SU-DHL-6 (cell line): ENCODE measurements at regions not wholly inside any gene's neighbourhood (a gene's known extent, or its start where the extent isn't known, plus 50 kb on each side); places are given as distances from the start of the nearest gene placed in this dataset.

Experiments used
- H2AFZ ChIP-seq: fragments of 200-600 bp; sonication (generic); 2 replicates; pipeline ENCODE4 v1.6.1; 2014; ENCODE audit warnings: low read depth, mild to moderate bottlenecking, moderate library complexity, mixed read lengths, antibody characterized with exemption, low read length; ENCODE audit not compliant: severe bottlenecking
- H3F3A ChIP-seq: fragments of 200-600 bp; shearing (Covaris generic); 2 replicates; pipeline ENCODE4 v1.6.0; 2016; ENCODE audit warnings: antibody characterized with exemption, mild to moderate bottlenecking; ENCODE audit not compliant: insufficient read depth
- H3K27ac ChIP-seq: fragments of 200-600 bp; sonication (generic); 2 replicates; pipeline ENCODE4 v1.5.1; 2016; ENCODE audit warnings: low read depth, mild to moderate bottlenecking, low read length, moderate library complexity, mixed read lengths
- H3K27me3 ChIP-seq: fragments of 200-600 bp; sonication (generic), shearing (Covaris generic); 2 replicates; pipeline ENCODE4 v1.6.0; 2014; ENCODE audit warnings: mild to moderate bottlenecking, low read length
- H3K36me3 ChIP-seq: fragments of 200-600 bp; sonication (generic); 2 replicates; pipeline ENCODE4 v1.6.1; 2014; ENCODE audit warnings: mild to moderate bottlenecking, low read length, mixed read lengths
- H3K4me2 ChIP-seq: fragments of 300-600, 200-600 bp; shearing (Covaris generic), sonication (generic); 2 replicates; pipeline ENCODE4 v1.6.0; 2014; ENCODE audit warnings: low read length, low read depth, mild to moderate bottlenecking; ENCODE audit not compliant: poor library complexity, severe bottlenecking
- H3K4me3 ChIP-seq: fragments of 200-600 bp; sonication (generic); 2 replicates; pipeline ENCODE4 v1.5.1; 2014; ENCODE audit warnings: antibody characterized with exemption, low read length, mild to moderate bottlenecking, mixed read lengths; ENCODE audit not compliant: insufficient read depth, poor library complexity, severe bottlenecking
- H3K79me2 ChIP-seq: fragments of 200-600 bp; sonication (generic); 2 replicates; pipeline ENCODE4 v1.6.1; 2014; ENCODE audit warnings: mild to moderate bottlenecking, low read length, moderate library complexity; ENCODE audit not compliant: insufficient read depth
- H3K9ac ChIP-seq: fragments of 200-600 bp; sonication (generic); 2 replicates; pipeline ENCODE4 v1.7.0; 2014; ENCODE audit warnings: mild to moderate bottlenecking, low read length
- H3K9me2 ChIP-seq: fragments of 200-600 bp; sonication (generic); replicated peaks from 2 replicates; pipeline ENCODE4 v1.6.1; 2014; ENCODE audit warnings: low read length; ENCODE audit not compliant: insufficient read depth
- H3K9me3 ChIP-seq: fragments of 200-600 bp; sonication (generic); 2 replicates; pipeline ENCODE4 v1.6.1; 2014; ENCODE audit warnings: low read length, mixed read lengths; ENCODE audit not compliant: insufficient read depth
- H4K20me1 ChIP-seq: fragments of 200-600 bp; sonication (generic); 2 replicates; pipeline ENCODE4 v1.6.1; 2014; ENCODE audit warnings: low read depth, mild to moderate bottlenecking, antibody characterized with exemption, low read length, moderate library complexity, mixed read lengths
- EZH2phosphoT487 ChIP-seq: fragments of 200-600 bp; sonication (generic), shearing (Covaris generic); conservative IDR thresholded peaks from 2 replicates; pipeline ENCODE4 v1.6.1; 2018; ENCODE audit warnings: mild to moderate bottlenecking, antibody characterized with exemption, low read length, moderate library complexity, mixed read lengths
- TF ChIP-seq, protein P1 (sequence below): fragments of 200-600 bp; sonication (generic); IDR thresholded peaks from one replicate; pipeline ENCODE4 v1.5.1; 2017; ENCODE audit warnings: antibody characterized with exemption, mild to moderate bottlenecking, low read length, moderate library complexity; ENCODE audit not compliant: insufficient read depth, poor library complexity, severe bottlenecking

DNA sequence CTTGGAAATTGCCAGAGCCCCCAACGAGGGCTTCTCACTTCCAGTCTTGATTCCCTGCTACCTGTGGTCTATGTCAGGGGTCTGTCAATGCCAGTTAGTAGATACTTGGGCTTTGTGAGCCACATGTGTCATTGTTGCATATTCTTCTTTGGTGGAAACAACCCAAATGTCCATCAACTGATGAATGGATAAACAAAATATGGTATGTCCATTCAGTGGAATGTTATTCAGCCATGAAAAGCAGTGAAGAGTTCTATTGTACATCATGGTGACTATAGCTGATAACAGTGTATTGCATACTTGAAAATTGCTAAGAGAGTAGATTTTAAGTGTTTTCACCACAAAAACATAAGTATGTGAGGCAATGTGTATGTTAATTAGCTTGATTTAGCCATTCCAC is 288.1 kb downstream of the RPLP1 start:
- Histone ChIP-seq H3K9me3 (peaks cover 3% of the 10 kb centered on the region; the same call in 1 of the 2 replicates), H3K27ac (no peak overlapping the region), H3K27me3 (no peaks in the 10 kb centered on the region), H3K4me3 (no peak overlapping the region), H3F3A (no peaks in the 10 kb centered on the region), H3K36me3 (no peaks in the 10 kb centered on the region), H3K9ac (no peak overlapping the region), H3K9me2 (no peaks in the 10 kb centered on the region), H2AFZ (no peak overlapping the region), H3K79me2 (no peaks in the 10 kb centered on the region), H4K20me1 (no peaks in the 10 kb centered on the region), H3K4me2 (no peak overlapping the region)
- TF ChIP-seq, protein P1, sequence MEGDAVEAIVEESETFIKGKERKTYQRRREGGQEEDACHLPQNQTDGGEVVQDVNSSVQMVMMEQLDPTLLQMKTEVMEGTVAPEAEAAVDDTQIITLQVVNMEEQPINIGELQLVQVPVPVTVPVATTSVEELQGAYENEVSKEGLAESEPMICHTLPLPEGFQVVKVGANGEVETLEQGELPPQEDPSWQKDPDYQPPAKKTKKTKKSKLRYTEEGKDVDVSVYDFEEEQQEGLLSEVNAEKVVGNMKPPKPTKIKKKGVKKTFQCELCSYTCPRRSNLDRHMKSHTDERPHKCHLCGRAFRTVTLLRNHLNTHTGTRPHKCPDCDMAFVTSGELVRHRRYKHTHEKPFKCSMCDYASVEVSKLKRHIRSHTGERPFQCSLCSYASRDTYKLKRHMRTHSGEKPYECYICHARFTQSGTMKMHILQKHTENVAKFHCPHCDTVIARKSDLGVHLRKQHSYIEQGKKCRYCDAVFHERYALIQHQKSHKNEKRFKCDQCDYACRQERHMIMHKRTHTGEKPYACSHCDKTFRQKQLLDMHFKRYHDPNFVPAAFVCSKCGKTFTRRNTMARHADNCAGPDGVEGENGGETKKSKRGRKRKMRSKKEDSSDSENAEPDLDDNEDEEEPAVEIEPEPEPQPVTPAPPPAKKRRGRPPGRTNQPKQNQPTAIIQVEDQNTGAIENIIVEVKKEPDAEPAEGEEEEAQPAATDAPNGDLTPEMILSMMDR: no peak
- TF ChIP-seq EZH2phosphoT487: no peak

- TF ChIP-seq EZH2phosphoT487: no peak
- TF ChIP-seq, protein P1: no peak
- Histone ChIP-seq H3K27me3 (no peaks in the 10 kb centered on the region), H3K27ac (no peak overlapping the region), H3K4me3 (no peak overlapping the region), H2AFZ (no peak overlapping the region), H3K9me2 (no peaks in the 10 kb centered on the region), H3K9me3 (peaks cover 3% of the 10 kb centered on the region; the same call in 1 of the 2 replicates), H3K79me2 (no peaks in the 10 kb centered on the region), H3F3A (no peaks in the 10 kb centered on the region), H3K36me3 (no peaks in the 10 kb centered on the region), H3K9ac (no peak overlapping the region), H3K4me2 (no peak overlapping the region), H4K20me1 (no peaks in the 10 kb centered on the region)
Measured at GRCh38 chr15:69742361-69742760, 289.7 kb downstream of the RPLP1 start.

- no peak overlapping the region for H3K9ac ChIP-seq
- H3K79me2 ChIP-seq: no peaks in the 10 kb centered on the region
- no peaks in the 10 kb centered on the region for H4K20me1 ChIP-seq
- H3K9me3 ChIP-seq: peaks cover 3% of the 10 kb centered on the region; the same call in 1 of the 2 replicates
- H3K4me2 ChIP-seq: no peak overlapping the region
- no peaks in the 10 kb centered on the region for H3K27me3 ChIP-seq
- no peak for TF ChIP-seq EZH2phosphoT487
- TF ChIP-seq, protein P1: no peak
- H3K9me2 ChIP-seq: no peaks in the 10 kb centered on the region
- no peak overlapping the region for H2AFZ ChIP-seq
- H3K36me3 ChIP-seq: no peaks in the 10 kb centered on the region
- no peak overlapping the region for H3K4me3 ChIP-seq
- H3F3A ChIP-seq: no peaks in the 10 kb centered on the region
- H3K27ac ChIP-seq: no peak overlapping the region
Measured at GRCh38 chr15:69743091-69743490, 290.5 kb downstream of the RPLP1 start.
